Suppressor macrophage treated with lipopolysaccharide for 1 hour (primary cell): ENCODE measurements at regions not wholly inside any gene's neighbourhood (a gene's known extent, or its start where the extent isn't known, plus 50 kb on each side); places are given as distances from the start of the nearest gene placed in this dataset.
"Not testable (repeated sequence)": the region's sequence is repeated elsewhere in the genome, so short reads cannot be mapped to it uniquely, and the experiment has no call there.

Experiments used
- DNase-seq, 3 donors: peaks; one replicate each; pipeline ENCODE4 v3.0.0-alpha.2; 2020 to 2022

DNA sequence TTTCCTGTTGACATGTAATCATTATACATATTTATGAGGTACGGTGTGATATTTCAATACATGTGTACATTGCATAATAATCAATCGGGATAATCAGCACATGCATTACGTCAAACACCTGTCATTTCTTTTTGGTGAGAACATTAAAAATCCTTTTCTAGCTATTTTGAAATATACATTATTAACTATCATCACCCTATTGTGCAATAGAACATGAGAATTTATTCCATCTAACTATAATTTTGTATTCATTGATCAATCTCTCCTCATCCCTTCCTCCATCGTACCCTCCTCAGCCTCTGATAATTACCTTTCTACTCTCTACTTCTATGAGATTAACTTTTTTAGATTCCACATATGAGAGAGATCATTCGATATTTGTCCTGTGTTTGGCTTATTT lies 170.9 kb upstream of the GHR start:
- no peak for DNase-seq

DNA sequence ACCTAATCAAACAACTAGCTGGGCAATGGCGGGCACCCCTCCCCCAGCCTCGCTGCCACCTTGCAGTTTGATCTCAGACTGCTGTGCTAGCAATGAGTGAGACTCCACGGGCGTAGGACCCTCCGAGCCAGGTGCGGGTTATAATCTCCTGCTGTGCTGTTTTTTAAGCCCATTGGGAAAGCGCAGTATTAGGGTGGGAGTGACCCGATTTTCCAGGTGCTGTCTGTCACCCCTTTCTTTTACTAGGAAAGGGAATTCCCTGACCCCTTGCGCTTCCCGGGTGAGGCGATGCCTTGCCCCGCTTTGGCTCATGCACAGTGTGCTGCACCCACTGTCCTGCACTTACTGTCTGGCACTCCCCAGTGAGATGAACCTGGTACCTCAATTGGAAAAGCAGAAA lies 163.3 kb upstream of the GHR start:
- not testable (repeated sequence) for DNase-seq

DNA sequence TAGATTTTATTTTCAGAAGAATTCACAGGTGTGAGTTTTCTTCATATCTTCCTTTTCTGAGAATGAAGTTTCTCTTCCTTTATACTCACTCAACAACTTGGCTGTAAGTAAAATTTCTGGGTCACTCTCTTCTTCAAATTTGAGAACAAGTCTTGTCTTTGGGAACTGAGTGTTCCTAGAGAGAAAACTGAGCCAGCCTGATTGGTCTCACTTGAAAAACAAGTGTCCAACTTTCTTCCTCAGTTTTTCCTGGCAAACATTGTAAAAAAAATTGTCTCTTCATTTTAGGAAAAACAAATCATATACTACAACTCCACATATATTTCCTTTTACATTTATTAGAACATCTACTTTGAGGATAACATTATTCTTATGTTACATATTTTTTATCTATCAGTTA lies 156.1 kb upstream of the GHR start:
- no peak for DNase-seq

DNA sequence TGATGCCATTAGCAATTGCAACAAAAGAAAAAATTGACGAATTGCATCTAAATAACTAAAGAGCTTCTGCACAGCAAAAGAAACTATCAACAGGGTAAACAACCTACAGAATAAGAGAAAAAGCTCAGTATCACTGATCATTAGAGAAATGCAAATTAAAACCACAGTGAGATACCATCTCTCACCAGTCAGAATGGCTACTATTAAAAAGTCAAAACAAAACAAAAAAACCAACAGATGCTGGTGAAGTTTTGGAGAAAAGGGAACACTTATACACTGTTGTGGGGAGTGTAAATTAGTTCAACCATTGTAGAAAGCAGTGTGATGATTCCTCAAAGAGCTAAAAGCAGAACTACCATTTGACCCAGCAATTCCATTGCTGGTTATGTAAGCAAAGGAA lies 155.1 kb upstream of the GHR start:
- DNase-seq = not testable (repeated sequence)

DNA sequence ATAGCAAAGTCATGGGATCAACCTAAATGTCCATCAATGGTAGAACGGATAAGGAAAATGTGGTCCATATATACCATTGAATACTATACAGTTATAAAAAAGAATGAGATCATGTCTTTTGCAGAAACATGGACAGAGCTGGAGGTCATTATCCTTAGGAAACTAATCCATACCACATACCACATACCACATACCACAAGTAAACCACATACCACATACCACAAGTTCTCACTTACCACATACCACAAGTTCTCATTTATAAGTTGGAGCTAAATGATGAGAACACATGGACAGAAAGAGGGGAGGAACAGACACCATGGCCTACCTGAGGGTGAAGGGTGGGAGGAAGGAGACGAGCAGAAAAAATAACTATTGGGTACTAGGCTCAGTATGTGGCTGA lies 154.6 kb upstream of the GHR start:
- no peak for DNase-seq

DNA sequence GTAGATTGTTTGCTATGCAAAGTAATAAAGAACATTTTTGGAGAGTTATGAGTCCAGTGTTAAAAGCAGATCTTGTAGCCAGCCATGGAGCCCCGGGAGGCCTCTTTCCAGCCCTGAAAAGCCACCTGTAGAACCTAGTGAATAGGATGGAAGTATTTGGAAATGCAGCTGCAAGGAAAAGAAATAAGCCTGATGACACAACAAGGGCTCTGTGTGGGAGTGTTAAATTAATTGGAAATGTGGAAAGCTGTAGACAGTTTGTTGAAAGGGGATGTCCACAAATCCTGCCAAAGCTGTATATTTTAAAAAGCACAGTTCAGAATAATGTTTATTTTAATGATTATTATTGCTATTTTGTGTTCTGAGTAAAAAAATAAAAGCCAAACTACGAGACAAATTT lies 152.5 kb upstream of the GHR start:
- no peak for DNase-seq

DNA sequence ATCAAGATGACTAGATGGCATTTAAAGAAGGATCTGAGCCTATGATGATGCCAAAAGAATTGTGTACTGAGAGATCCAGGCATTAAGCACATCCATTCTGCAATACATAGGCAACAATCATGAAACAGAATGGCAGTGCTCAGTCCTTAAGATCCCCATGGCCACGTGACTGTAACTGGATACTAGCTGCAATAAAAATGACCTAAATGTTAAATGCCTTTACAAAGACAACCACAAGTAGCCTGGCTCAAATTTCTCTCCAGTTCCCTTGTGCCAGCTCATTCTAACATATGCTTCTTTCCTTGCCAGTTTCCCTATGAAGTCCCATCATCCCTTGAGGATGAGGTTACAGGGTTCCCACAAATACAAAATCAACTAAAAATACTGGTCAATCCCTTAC lies 148.3 kb upstream of the GHR start:
- DNase-seq = no peak

DNA sequence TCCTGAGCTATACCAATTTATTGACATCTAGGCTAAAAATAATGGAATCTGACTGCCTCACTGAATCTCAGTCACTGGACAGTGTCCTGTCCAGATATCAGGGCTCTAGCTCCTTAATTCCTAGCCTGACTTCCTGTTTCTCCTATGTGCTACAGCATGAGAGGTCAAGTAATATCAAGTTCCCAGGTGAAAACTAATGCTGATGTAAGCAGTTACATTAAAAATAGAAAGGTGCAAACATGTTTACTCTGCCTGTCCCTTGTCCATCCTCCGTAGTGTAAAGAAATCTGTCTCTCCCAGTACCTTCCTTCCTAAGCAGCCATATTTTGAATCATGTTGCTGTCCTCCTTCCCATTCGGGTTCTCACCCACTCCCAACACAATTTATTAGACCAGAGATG lies 145.9 kb upstream of the GHR start:
- no peak for DNase-seq

DNA sequence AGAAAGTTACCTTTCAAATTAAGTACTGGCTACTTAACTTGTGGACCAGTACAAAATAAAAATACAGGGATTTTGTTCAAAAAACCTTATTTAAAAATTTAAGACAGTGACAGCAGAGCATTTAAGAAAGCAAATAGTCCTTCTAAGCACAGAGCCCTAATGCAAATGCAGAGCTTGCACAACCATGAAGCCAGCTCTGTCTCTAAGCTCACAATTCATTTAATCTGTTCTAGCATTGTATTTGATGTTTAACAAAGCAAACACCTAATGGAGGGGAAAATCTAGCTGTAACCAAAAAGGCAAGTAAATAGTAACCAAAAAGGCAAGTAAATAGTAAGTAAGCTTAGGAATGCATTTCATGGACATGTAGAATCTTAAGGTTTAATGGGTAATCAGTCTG lies 138.7 kb upstream of the GHR start:
- no peak for DNase-seq

DNA sequence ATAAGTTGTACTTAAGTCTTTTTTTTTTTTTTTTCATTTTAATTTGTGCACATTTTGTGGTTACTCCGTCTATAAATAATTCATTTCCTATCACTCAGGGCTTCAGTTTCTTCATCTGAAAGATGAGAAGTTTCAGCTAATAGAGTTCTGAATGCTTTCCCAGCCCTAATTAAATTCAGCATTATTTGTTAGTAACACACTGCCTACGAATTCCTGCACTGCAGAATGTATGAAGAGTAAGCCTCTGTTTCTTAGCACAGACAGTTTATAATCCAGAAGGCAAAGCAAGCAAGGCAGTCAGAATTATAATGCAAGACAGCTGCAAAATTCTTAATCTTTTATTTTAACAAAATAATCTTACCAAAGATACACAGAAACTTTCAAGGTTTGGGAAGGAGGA lies 138.0 kb upstream of the GHR start:
- DNase-seq = no peak

DNA sequence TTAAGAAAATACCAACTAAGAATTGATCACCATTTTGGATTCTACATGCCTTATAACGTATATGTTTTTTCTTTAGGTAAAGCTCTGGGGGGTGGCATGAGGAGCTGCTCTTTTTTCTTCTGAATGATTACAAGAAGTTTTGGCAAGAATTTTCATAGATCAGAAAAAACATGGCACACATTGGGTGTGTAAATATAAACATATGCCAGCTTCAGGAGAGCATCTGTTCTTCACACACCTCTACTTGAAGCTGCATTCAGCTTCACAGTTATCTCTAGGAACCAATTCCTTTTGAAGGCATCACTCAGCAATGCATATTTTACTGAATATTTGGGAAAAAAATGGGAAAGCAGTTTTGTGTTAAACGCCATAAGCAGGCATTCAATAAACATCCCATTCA lies 122.7 kb upstream of the GHR start:
- DNase-seq = no peak

DNA sequence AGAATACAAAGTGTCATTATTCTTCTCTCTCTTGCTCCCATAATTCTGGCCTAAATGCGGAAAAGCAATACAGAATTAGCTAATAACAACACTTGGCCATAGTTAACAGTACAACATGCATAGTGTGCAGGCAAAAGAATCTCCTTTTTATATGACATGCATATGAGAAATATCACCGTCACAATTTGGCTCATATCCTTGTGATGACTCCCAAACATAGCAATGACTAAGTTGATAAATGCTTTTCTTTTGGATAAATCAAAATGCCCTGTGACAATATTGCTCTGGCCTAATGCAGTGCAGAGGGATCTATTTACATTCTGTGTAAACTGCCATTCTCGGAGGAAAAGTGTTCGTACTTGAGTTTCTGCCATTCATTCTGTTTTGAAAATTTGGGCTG lies 121.9 kb upstream of the GHR start:
- no peak for DNase-seq

DNA sequence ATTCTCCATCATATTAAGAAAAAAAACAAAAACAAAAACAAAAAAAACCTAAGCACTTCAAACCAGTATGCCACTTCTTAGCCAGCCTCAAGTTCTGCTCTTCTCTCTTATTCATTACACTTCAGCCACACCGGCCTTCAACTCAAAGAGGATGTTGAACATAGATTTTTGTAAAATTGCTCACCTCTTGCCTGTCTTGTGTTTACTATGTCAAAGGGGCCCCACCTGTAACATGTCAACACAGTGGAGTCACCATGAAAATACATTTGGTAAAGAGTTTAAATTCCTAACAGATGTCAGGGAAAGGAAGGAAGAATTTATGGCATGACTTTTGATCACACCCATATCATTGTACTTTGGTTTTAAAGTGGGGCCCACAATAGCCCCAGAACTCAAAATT lies 121.1 kb upstream of the GHR start:
- DNase-seq = no peak

DNA sequence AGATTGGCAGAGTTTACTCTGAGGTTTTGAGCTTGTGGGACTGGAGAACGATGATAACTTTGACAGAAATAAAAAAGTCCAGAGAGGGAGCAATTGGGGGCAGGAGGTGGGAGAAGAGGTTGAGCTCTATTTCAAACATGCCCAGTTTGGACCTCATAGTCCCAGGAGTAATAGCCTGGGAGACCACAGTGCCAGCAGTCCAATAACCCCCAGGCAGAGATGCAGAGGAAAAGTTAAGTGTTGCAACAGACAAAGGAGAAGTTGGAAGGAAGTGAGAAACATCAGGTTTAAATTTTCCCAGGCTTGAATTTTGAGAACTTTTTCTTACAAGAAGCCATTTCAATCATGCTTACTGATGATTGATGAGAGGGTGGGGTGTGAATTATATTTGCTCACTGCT lies 117.0 kb upstream of the GHR start:
- DNase-seq = no peak

DNA sequence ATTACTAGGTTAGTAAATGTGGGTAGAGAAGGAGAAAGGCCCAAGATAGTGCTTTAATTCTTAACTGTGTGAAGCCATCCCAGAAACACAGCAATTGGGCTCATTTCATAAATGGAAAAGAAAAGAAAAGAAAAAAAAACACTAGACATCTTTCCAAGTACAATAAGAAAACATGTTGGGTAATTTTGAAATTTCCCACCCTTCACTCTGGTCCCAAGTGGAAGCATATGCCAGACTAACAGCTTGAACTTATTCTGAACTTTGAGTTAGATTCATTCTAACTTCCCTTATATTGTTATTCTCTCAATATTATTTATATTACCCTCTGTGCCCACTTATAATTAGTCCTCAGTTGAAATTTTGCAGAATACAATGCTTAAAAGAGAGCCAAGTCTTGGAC lies 113.4 kb upstream of the GHR start:
- no peak for DNase-seq

DNA sequence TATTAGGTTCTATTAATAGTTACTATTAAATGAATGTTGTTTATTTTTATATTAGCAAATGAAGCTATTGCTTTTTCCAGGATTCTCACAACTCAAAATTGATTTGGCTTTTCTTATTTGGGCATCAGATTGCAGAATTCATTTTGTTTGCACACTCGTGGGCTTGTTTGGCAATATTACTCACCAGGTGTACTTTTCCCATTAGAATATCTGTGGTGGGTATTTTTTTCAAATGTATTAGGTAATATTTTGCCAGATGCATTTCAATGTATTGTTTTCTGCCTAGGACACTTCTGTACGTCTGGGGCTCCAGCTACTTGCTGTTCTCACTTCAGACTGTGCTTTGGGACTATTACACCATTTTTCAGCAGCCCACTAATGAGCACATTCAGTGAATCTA lies 108.0 kb upstream of the GHR start:
- no peak for DNase-seq

DNA sequence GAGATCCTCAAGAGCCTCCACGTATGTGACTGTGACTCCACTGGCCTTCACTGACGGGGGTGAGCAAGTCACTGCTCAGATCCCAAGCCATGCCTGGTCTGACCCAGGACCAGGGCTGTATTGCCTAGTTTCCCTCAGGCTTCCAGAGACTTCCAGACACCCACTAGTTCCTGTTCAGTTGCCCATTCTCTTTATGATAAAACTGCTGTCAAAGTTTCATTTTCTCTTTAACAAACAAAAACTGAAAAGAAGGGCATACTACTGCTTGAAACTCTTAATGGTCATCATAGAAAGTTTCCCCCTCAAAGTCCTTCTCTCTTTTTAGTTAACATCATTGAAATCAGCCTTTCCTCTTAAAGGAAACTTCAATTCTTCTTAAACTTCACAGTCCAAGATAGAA lies 105.7 kb upstream of the GHR start:
- DNase-seq = no peak

DNA sequence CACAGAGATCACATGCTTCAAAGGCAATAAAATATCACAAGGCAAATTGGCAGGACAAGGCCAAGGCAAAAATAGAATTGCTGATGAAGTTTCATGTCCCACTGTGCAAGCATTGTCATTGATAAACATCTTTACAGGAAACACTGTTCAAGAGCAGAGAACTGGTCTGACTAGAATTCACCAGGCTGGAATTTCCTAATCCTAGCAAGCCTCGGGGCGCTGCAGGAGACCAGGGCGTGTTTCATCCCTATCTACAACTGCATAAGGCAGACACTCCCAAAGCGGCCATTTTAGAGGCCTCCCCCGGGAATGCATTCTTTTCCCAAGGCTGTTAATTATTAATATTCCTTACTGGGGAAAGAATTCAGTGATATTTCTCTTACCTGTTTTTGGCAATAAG lies 103.7 kb upstream of the GHR start:
- DNase-seq = not testable (repeated sequence)

DNA sequence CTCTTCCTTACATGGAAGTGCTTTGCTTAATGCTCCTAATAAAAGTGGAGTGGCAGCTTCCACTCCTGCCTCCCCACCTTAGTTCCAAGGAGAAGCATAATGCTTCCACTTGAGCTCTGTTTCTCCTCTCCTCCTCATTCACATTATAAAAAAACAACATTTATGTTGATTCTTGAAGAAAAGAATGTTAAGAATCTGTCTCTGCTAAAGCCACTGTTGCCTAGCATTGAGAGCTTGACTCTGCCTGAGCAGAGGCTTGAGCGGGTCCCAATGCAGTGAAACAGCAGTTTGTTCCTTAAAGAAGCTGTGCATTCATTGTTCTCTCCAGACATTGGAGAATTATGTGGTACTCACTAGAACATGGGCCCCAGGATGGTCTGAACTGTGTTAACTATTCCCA lies 101.5 kb upstream of the GHR start:
- DNase-seq = no peak

DNA sequence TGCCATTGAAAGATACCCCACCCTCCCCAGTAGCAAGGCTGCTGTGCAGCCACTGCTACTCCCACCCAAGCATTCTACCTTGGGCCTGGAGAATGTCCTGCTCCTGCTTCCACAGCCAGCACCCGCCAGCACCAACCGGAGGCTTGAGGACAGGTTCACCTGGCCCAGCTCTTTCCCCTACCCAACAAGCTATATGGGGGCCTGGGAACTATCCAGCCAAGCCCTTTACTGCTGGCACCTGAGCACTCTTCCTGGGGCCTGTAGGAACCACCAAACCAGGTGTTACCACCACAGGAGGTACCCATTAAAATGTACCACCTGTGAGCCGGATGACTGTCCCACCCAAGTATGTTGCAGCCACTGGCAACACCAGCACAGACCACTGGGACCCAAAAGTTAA lies 86.1 kb upstream of the GHR start:
- no peak for DNase-seq

DNA sequence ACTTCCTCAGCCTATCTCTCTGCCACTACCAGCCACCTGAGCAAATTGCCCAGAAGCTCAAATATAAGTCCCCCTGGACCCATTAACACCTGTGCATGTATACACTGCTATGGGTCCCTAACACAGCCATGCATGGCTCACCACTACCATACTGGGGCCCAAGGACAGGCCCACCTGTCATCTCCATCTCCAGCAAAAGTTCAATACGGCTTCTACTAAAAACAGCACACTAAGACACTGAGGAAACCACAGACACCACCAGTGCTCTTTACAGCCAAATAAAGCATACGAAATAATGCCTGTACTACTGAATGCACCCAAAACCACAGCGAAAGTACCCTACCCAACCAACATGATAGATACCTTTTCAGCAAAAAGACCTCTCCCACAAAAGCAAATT lies 85.6 kb upstream of the GHR start:
- DNase-seq = no peak

DNA sequence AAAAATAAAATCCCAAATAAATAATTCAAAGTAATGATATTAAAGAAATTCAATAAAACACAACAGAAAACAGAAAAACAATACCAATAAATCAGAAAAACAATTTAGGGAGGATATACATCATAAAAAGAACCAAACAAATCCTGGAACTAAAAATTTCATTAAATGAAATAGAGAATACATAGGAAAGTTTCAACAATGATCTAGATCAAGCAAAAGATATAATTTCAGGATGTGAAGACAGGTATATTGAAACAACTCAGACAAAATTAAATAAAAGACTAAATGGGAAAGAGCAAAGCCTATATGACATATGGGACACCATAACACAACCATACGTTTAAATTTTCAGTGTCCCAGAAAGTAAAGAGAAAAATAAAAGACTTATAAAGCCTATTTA lies 85.1 kb upstream of the GHR start:
- no peak for DNase-seq

DNA sequence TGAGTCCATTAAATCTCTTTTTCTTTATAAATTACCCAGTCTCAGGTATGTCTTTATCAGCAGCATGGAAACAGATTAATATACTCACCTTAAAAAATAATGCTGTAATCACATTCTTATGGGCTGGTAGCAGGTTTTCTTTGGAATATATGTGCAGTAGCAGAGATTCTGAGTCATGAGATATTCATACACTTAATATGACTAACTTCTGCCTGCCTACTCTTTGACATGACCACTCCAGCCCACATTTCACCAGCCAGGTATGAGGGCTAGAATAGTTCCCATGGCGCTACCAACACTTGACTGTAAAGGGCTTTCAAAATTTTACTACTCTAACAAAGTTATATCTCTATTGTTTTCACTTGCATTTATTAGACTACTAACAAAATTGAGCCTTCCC lies 74.1 kb upstream of the GHR start:
- no peak for DNase-seq

DNA sequence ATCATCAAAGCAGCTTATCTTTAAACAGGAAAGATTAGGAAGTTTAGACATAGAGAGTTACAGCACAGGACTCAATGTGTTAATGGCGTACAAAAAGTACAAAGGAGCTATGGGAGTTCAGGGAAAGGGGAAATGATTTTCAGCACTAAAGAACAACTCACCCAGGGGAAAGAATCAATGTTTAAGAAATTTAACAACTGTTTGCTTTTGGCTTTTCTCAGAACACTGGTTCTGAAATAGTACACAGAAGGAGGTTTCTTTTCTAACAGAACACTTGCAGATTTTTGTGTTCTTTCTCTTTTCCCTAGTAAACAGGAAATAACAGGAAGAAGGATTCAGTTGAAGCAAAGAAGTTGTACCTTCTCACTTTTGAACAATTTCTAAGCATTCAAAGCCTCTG lies 71.3 kb upstream of the GHR start:
- DNase-seq = no peak

DNA sequence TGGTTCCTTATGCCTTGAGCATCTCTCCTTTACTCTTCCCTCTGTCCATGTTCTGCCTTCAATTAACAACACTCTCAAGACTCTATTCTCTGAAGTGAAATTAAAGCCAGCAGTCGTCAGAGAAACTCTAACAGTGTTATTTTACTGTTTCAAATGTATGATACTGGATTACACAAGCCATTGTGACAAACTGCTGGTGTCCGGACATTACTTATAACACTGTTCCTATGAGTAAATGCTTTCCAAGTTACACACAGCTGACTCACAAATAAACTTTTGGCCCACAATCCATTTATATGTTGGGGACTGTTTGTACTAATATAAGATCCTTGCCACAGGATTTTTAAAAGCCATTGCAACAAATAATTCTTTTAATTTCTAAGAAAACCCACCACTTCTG lies 63.2 kb upstream of the GHR start:
- DNase-seq = no peak

DNA sequence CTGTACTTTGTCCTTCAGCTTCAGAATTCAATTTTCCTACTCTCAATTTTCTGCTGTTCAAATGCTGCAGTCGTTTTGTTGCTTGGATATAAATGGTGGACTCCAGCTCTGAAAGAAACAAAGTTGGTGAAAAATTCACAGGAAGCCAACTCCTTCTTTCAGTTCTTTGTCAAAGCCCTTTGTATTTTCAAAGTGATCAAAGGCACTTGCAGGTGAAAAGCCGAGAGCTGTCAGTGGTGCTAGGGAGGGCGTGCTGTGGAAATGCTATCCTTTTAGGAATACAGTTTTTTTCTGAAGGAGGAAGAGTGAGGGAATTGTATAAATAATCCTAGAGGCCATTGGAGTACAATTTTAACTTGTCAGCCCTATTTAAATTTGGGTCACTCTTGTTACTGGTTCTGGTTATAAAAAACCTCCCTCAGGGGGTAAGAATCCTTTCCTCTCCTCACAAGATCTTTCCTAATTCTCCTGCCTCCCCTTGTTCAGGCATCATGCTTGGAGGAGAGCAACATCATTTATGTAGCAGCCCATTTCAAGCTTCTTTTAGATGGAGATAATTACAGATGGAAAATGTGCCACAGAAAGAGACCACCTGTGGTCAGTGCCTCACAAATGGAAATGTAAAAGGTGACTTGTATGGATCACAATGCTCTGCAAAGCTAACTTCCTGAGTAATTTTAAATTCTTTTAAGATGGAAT lies 62.5 kb upstream of the GHR start:
- no peak for DNase-seq
